Liver (tissue), 8 donors: ENCODE measurements at regions not wholly inside any gene's neighbourhood (a gene's known extent, or its start where the extent isn't known, plus 50 kb on each side); places are given as distances from the start of the nearest gene placed in this dataset.
A peak's percentile ranks its signal among the peaks of the same experiment; 100 is the strongest.

Experiments
- DNase-seq: peaks from one replicate; pipeline ENCODE4 v3.0.0-alpha.2; 2017; ENCODE audit warnings: low spot score
- H3K27ac ChIP-seq, 2 donors: one replicate each; pipeline ENCODE4 v1.7.0; 2013; ENCODE audit warnings: inconsistent platforms in 2 of 2, low read length in 2 of 2, control low read depth in 1 of 2, low read depth in 1 of 2, mild to moderate bottlenecking in 1 of 2
- H3K27me3 ChIP-seq, 4 donors: one replicate each; pipeline versions ENCODE4 v1.6.1 to v1.7.0; 2013; ENCODE audit warnings: low read length in 3 of 4, inconsistent platforms in 1 of 4, mild to moderate bottlenecking in 1 of 4, moderate library complexity in 1 of 4; ENCODE audit not compliant: control insufficient read depth in 4 of 4, insufficient read depth in 4 of 4
- H3K36me3 ChIP-seq, 4 donors: one replicate each; pipeline versions ENCODE4 v1.6.1 to v1.7.0; 2013; ENCODE audit warnings: low read length in 3 of 4, mild to moderate bottlenecking in 3 of 4, low read depth in 1 of 4, moderate library complexity in 1 of 4; ENCODE audit not compliant: control insufficient read depth in 4 of 4, insufficient read depth in 3 of 4
- H3K4me1 ChIP-seq, 4 donors: one replicate each; pipeline versions ENCODE4 v1.6.1 to v1.7.0; 2013; ENCODE audit warnings: low read length in 3 of 4, mild to moderate bottlenecking in 3 of 4, moderate library complexity in 1 of 4; ENCODE audit not compliant: control insufficient read depth in 4 of 4, insufficient read depth in 4 of 4
- H3K4me3 ChIP-seq, 3 donors: one replicate each; pipeline versions ENCODE4 v1.6.1 to v1.7.0; 2013; ENCODE audit warnings: low read length in 3 of 3, control low read depth in 1 of 3, low read depth in 1 of 3, mild to moderate bottlenecking in 1 of 3
- H3K9ac ChIP-seq, 2 donors: one replicate each; pipeline ENCODE4 v1.7.0; 2013; ENCODE audit warnings: low read length in 2 of 2, mild to moderate bottlenecking in 2 of 2, moderate library complexity in 2 of 2, control low read depth in 1 of 2, low read depth in 1 of 2
- H3K9me3 ChIP-seq, 4 donors: one replicate each; pipeline versions ENCODE4 v1.6.1 to v1.7.0; 2013; ENCODE audit warnings: low read length in 3 of 4; ENCODE audit not compliant: control insufficient read depth in 4 of 4
- ATF3 ChIP-seq: IDR thresholded peaks from 2 replicates; pipeline ENCODE4 v1.6.1; 2016; ENCODE audit warnings: antibody characterized with exemption
- CTCF ChIP-seq: fragments of 150-350 bp; IDR thresholded peaks from 2 replicates; pipeline ENCODE4 v1.5.1; 2017; ENCODE audit warnings: improper control_type of control experiment, low read depth, low read length; ENCODE audit not compliant: missing input control
- EGR1 ChIP-seq, 2 donors: IDR thresholded peaks; 2 replicates each; pipeline ENCODE4 v1.6.1; 2016 to 2018; ENCODE audit warnings: antibody characterized with exemption in 2 of 2, low read depth in 2 of 2
- FOXA2 ChIP-seq: IDR thresholded peaks from 2 replicates; pipeline ENCODE4 v1.6.1; 2016; ENCODE audit warnings: antibody characterized with exemption
- GABPA ChIP-seq, 2 donors: IDR thresholded peaks in 1 of 2; conservative IDR thresholded peaks in 1 of 2; 2 replicates each; pipeline ENCODE4 v1.6.1; 2016; ENCODE audit warnings: antibody characterized with exemption in 2 of 2, mild to moderate bottlenecking in 1 of 2, moderate library complexity in 1 of 2
- HNF4A ChIP-seq, 2 donors: conservative IDR thresholded peaks; 2 replicates each; pipeline ENCODE4 v1.6.1; 2016; ENCODE audit warnings: antibody characterized with exemption in 2 of 2, mild to moderate bottlenecking in 2 of 2
- JUND ChIP-seq, 2 donors: IDR thresholded peaks; 2 replicates each; pipeline ENCODE4 v1.6.1; 2016; ENCODE audit warnings: antibody characterized with exemption in 2 of 2
- MAX ChIP-seq: IDR thresholded peaks from 2 replicates; pipeline ENCODE4 v1.6.1; 2016; ENCODE audit warnings: antibody characterized with exemption
- NR2F2 ChIP-seq: IDR thresholded peaks from 2 replicates; pipeline ENCODE4 v1.6.1; 2016; ENCODE audit warnings: antibody characterized with exemption
- RAD21 ChIP-seq, 2 donors: IDR thresholded peaks; 2 replicates each; pipeline ENCODE4 v1.6.1; 2016; ENCODE audit warnings: antibody characterized with exemption in 2 of 2, mild to moderate bottlenecking in 2 of 2
- RXRA ChIP-seq, 2 donors: IDR thresholded peaks; 2 replicates each; pipeline ENCODE4 v1.6.1; 2017 to 2018; ENCODE audit warnings: antibody characterized with exemption in 2 of 2, mild to moderate bottlenecking in 1 of 2
- SP1 ChIP-seq: IDR thresholded peaks from 2 replicates; pipeline ENCODE4 v1.6.1; 2018; ENCODE audit warnings: antibody characterized with exemption, mild to moderate bottlenecking
- TAF1 ChIP-seq: conservative IDR thresholded peaks from 2 replicates; pipeline ENCODE4 v1.6.1; 2016; ENCODE audit warnings: antibody characterized with exemption, mild to moderate bottlenecking
- YY1 ChIP-seq: IDR thresholded peaks from 2 replicates; pipeline ENCODE4 v1.6.1; 2016; ENCODE audit warnings: antibody characterized with exemption, mild to moderate bottlenecking
- ZBTB33 ChIP-seq: IDR thresholded peaks from 2 replicates; pipeline ENCODE4 v1.6.1; 2016; ENCODE audit warnings: antibody characterized with exemption
- WGBS: extraction: QIAGEN DNeasy Blood & Tissue Kit; methylation state at CpG from one replicate; pipeline ENCODE4 v1.1.7; 2013; 5-methylcytosine and 5-hydroxymethylcytosine counted together
- TF ChIP-seq, protein P1 (sequence below): IDR thresholded peaks from 2 replicates; pipeline ENCODE4 v1.6.1; 2016; ENCODE audit warnings: antibody characterized with exemption, mild to moderate bottlenecking
- donor health status: healthy.
- donor health status: healthy.
- donor health status: healthy.
- donor health status: healthy.
- donor health status: healthy.

DNA sequence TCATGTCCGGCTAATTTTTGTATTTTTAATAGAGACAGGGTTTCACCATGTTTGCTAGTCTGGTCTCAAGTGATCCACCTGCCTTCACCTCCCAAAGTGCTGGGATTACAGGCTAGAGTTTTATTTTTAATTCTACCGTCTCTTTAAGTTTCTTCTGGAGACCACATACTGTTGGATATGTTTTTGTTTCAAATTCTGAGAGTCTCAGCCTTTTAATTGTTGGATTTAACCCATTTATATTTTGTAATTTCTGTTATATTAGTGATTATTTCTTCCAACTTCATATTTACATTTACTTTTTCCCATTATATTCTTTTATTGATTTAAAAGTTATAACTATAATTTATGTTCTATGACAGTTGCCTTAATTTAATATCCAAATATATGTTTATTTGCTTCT is 139.4 kb downstream of the BMS1 start:
- no peak overlapping the region for H3K4me3 ChIP-seq
- H3K9ac ChIP-seq = no peak overlapping the region
- no peaks in the 10 kb centered on the region for H3K27me3 ChIP-seq
- no peak overlapping the region for H3K27ac ChIP-seq
- DNase-seq = no peak
- H3K4me1 ChIP-seq = no peaks in the 10 kb centered on the region
- no peaks in the 10 kb centered on the region for H3K36me3 ChIP-seq
- 74% methylated on average over 2 of the region's 2 CpGs for WGBS
- peaks cover 0 to 4% (median 0%) of the 10 kb centered on the region in 4 donors for H3K9me3 ChIP-seq
- TF ChIP-seq, protein P1, sequence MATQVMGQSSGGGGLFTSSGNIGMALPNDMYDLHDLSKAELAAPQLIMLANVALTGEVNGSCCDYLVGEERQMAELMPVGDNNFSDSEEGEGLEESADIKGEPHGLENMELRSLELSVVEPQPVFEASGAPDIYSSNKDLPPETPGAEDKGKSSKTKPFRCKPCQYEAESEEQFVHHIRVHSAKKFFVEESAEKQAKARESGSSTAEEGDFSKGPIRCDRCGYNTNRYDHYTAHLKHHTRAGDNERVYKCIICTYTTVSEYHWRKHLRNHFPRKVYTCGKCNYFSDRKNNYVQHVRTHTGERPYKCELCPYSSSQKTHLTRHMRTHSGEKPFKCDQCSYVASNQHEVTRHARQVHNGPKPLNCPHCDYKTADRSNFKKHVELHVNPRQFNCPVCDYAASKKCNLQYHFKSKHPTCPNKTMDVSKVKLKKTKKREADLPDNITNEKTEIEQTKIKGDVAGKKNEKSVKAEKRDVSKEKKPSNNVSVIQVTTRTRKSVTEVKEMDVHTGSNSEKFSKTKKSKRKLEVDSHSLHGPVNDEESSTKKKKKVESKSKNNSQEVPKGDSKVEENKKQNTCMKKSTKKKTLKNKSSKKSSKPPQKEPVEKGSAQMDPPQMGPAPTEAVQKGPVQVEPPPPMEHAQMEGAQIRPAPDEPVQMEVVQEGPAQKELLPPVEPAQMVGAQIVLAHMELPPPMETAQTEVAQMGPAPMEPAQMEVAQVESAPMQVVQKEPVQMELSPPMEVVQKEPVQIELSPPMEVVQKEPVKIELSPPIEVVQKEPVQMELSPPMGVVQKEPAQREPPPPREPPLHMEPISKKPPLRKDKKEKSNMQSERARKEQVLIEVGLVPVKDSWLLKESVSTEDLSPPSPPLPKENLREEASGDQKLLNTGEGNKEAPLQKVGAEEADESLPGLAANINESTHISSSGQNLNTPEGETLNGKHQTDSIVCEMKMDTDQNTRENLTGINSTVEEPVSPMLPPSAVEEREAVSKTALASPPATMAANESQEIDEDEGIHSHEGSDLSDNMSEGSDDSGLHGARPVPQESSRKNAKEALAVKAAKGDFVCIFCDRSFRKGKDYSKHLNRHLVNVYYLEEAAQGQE = no peak
- TF ChIP-seq MAX (no peak), ATF3 (no peak), GABPA (IDR thresholded peaks at IDR 0.05 in 1 of 2, conservative IDR thresholded peaks at IDR 0.05 in 1 of 2) (no peak), ZBTB33 (no peak), NR2F2 (no peak), JUND (IDR thresholded peaks at IDR 0.05) (no peak), EGR1 (IDR thresholded peaks at IDR 0.05; ENCODE audit: low read depth in 2 of 2) (no peak), SP1 (no peak), HNF4A (conservative IDR thresholded peaks at IDR 0.05) (no peak), CTCF (no peak), FOXA2 (no peak), TAF1 (no peak), YY1 (no peak), RAD21 (IDR thresholded peaks at IDR 0.05) (no peak), RXRA (IDR thresholded peaks at IDR 0.05) (no peak)

GRCh38 chr10:42924484-42924883 is 141.9 kb downstream of the BMS1 start:
- no peaks in the 10 kb centered on the region for H3K9me3 ChIP-seq
- peak; percentile 28 for DNase-seq
- H3K27ac ChIP-seq = no peak overlapping the region
- WGBS = 76% methylated on average over 5 of the region's 5 CpGs
- no peaks in the 10 kb centered on the region for H3K36me3 ChIP-seq
- H3K9ac ChIP-seq = no peak overlapping the region
- H3K4me3 ChIP-seq = no peak overlapping the region
- H3K27me3 ChIP-seq = no peaks in the 10 kb centered on the region
- TF ChIP-seq YY1 (no peak), TAF1 (no peak), JUND (IDR thresholded peaks at IDR 0.05) (no peak)
- no peaks in the 10 kb centered on the region for H3K4me1 ChIP-seq
